ENCODE measurements at regions not wholly inside any gene's neighbourhood (a gene's known extent, or its start where the extent isn't known, plus 50 kb on each side); places are given as distances from the start of the nearest gene placed in this dataset.

DNA sequence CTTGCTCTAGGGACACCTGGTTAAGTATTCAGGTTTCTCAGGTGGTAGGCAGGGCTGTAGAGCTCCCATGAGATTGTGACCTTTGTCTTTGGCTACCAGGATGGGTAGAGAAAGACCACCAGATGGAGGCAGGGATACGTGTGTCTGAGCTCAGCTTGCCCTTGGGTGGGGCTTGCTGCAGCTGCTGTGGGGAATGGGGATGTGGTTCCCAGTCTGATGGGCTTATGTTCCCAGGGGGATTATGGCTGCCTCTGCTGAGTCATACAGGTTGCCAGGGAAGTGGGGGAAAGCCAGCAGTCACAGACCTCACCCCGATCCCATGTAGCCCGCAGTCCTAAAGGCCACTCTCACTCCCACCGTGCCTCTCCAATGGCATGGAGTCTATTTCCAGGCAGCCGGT lies 659.9 kb upstream of the KLF12 start:
- intact Hi-C loops (cut with micrococcal nuclease; ENCODE audit: unreplicated experiment): no loop called here
- CTCF ChIA-PET: no interaction called here

DNA sequence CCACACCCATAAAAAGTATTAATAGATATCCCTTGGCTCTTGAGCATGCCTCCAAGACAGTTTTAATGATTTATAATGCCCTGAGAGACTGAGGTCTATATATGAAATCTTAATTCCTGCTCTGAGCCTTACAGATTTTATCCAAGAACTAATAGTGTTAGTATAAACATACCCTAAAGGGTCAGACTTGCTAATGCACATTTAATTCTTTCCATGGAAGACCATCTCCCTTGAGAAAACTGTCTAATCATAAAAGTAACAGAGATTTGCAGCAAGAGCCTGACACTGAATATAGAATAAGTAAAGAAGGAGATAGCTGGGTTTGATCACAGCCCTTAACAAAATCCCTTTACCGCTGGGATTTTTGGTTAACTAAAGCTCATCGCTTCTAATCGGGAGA lies 650.8 kb upstream of the KLF12 start:
- no peak for DNase-seq (ENCODE audit: low spot score)
- CTCF ChIA-PET: no interaction called here
- POLR2A ChIA-PET (ENCODE audit: low non-redundant PET): no interaction called here

More for the DNA sequence above, 659.9 kb upstream of the KLF12 start:
- no TSS peak for BruUV-seq (replicated peaks)
- peak; percentile 14 for DNase-seq (ENCODE audit: low spot score)
- POLR2A ChIA-PET (ENCODE audit: low non-redundant PET): no interaction called here
- H3K4me1 ChIP-seq (ENCODE audit: insufficient read depth, low read length, poor library complexity, severe bottlenecking): no peaks in the 10 kb centered on the region
- no peak overlapping the region for H3K27ac ChIP-seq (ENCODE audit: low read depth, low read length, poor library complexity, severe bottlenecking)
- no peaks in the 10 kb centered on the region for H3K9me3 ChIP-seq (ENCODE audit: low read depth, low read length, poor library complexity, severe bottlenecking)
- no peaks in the 10 kb centered on the region for H3K36me3 ChIP-seq (ENCODE audit: insufficient read depth, low read length, poor library complexity, severe bottlenecking)
- TF ChIP-seq, protein P1, sequence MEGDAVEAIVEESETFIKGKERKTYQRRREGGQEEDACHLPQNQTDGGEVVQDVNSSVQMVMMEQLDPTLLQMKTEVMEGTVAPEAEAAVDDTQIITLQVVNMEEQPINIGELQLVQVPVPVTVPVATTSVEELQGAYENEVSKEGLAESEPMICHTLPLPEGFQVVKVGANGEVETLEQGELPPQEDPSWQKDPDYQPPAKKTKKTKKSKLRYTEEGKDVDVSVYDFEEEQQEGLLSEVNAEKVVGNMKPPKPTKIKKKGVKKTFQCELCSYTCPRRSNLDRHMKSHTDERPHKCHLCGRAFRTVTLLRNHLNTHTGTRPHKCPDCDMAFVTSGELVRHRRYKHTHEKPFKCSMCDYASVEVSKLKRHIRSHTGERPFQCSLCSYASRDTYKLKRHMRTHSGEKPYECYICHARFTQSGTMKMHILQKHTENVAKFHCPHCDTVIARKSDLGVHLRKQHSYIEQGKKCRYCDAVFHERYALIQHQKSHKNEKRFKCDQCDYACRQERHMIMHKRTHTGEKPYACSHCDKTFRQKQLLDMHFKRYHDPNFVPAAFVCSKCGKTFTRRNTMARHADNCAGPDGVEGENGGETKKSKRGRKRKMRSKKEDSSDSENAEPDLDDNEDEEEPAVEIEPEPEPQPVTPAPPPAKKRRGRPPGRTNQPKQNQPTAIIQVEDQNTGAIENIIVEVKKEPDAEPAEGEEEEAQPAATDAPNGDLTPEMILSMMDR (conservative IDR thresholded peaks at IDR 0.05; ENCODE audit: low read depth, low read length): no peak
- TF ChIP-seq EZH2 (IDR thresholded peaks at IDR 0.05; ENCODE audit: borderline replicate concordance, low read depth, low read length, poor library complexity, severe bottlenecking): no peak
- no peak overlapping the region for H3K4me3 ChIP-seq (ENCODE audit: low read depth, low read length, poor library complexity, severe bottlenecking)
- H3K27me3 ChIP-seq (replicated peaks; ENCODE audit: insufficient read depth, low read depth, low read length, poor library complexity): no peaks in the 10 kb centered on the region

GRCh38 chr13:74778946-74779345 lies 644.7 kb upstream of the KLF12 start:
- no peak overlapping the region for H3K27ac ChIP-seq (ENCODE audit: low read depth, low read length, poor library complexity, severe bottlenecking)
- intact Hi-C loops (cut with micrococcal nuclease; ENCODE audit: unreplicated experiment): no loop called here
- TF ChIP-seq EZH2 (IDR thresholded peaks at IDR 0.05; ENCODE audit: borderline replicate concordance, low read depth, low read length, poor library complexity, severe bottlenecking): no peak
- TF ChIP-seq, protein P1 (conservative IDR thresholded peaks at IDR 0.05; ENCODE audit: low read depth, low read length): no peak
- CTCF ChIA-PET: no interaction called here
- BruUV-seq (replicated peaks): no TSS peak
- no peak overlapping the region for H3K4me3 ChIP-seq (ENCODE audit: low read depth, low read length, poor library complexity, severe bottlenecking)
- DNase-seq (ENCODE audit: low spot score): no peak
- H3K36me3 ChIP-seq (ENCODE audit: insufficient read depth, low read length, poor library complexity, severe bottlenecking): no peaks in the 10 kb centered on the region
- POLR2A ChIA-PET (ENCODE audit: low non-redundant PET): no interaction called here
- H3K27me3 ChIP-seq (replicated peaks; ENCODE audit: insufficient read depth, low read depth, low read length, poor library complexity): no peaks in the 10 kb centered on the region
- no peaks in the 10 kb centered on the region for H3K4me1 ChIP-seq (ENCODE audit: insufficient read depth, low read length, poor library complexity, severe bottlenecking)
- no peaks in the 10 kb centered on the region for H3K9me3 ChIP-seq (ENCODE audit: low read depth, low read length, poor library complexity, severe bottlenecking)

More for the DNA sequence above, 650.8 kb upstream of the KLF12 start:
- H3K4me3 ChIP-seq (ENCODE audit: low read depth, low read length, poor library complexity, severe bottlenecking): no peak overlapping the region
- no peaks in the 10 kb centered on the region for H3K9me3 ChIP-seq (ENCODE audit: low read depth, low read length, poor library complexity, severe bottlenecking)
- intact Hi-C loops (cut with micrococcal nuclease; ENCODE audit: unreplicated experiment): no loop called here
- H3K27me3 ChIP-seq (replicated peaks; ENCODE audit: insufficient read depth, low read depth, low read length, poor library complexity): no peaks in the 10 kb centered on the region
- no peaks in the 10 kb centered on the region for H3K4me1 ChIP-seq (ENCODE audit: insufficient read depth, low read length, poor library complexity, severe bottlenecking)
- no peak overlapping the region for H3K27ac ChIP-seq (ENCODE audit: low read depth, low read length, poor library complexity, severe bottlenecking)
- BruUV-seq (replicated peaks): no TSS peak
- H3K36me3 ChIP-seq (ENCODE audit: insufficient read depth, low read length, poor library complexity, severe bottlenecking): no peaks in the 10 kb centered on the region
- no peak for TF ChIP-seq EZH2 (IDR thresholded peaks at IDR 0.05; ENCODE audit: borderline replicate concordance, low read depth, low read length, poor library complexity, severe bottlenecking)
- TF ChIP-seq, protein P1 (conservative IDR thresholded peaks at IDR 0.05; ENCODE audit: low read depth, low read length): no peak
